NCI-H774 (cell line): ENCODE measurements at regions not wholly inside any gene's neighbourhood (a gene's known extent, or its start where the extent isn't known, plus 50 kb on each side); places are given as distances from the start of the nearest gene placed in this dataset.
"Not testable (repeated sequence)": the region's sequence is repeated elsewhere in the genome, so short reads cannot be mapped to it uniquely, and the experiment has no call there.

ENCODE experiments used
- DNase-seq: peaks from one replicate; lab custom pipeline; 2025; lab: John Stamatoyannopoulos, UW

- no peak for DNase-seq
These were observed 701.0 kb downstream of the NR2F1-AS1 start for GRCh38 chr5:92879806-92880543.

GRCh38 chr5:92874790-92875189, 706.2 kb downstream of the NR2F1-AS1 start:
- DNase-seq, result no peak

GRCh38 chr5:92868442-92868841, 712.6 kb downstream of the NR2F1-AS1 start:
- DNase-seq, result no peak

GRCh38 chr5:92864591-92864990, 716.4 kb downstream of the NR2F1-AS1 start:
- DNase-seq, result no peak

- DNase-seq, result no peak
These were observed 717.4 kb downstream of the NR2F1-AS1 start for GRCh38 chr5:92863666-92864065.

GRCh38 chr5:92861531-92862285, 719.3 kb downstream of the NR2F1-AS1 start:
- no peak for DNase-seq

- no peak for DNase-seq
These were observed 721.0 kb downstream of the NR2F1-AS1 start for GRCh38 chr5:92860061-92860460.

GRCh38 chr5:92852219-92852618, 728.8 kb downstream of the NR2F1-AS1 start:
- DNase-seq, result no peak

GRCh38 chr5:92850886-92851285, 730.1 kb downstream of the NR2F1-AS1 start:
- no peak for DNase-seq

- DNase-seq, result no peak
These were observed 731.3 kb downstream of the NR2F1-AS1 start for GRCh38 chr5:92849756-92850155.

GRCh38 chr5:92841604-92842155, 739.3 kb downstream of the NR2F1-AS1 start:
- DNase-seq, result no peak

GRCh38 chr5:92838253-92838652, 742.8 kb downstream of the NR2F1-AS1 start:
- no peak for DNase-seq

GRCh38 chr5:92836855-92837755, 743.9 kb downstream of the NR2F1-AS1 start:
- DNase-seq, result no peak

- no peak for DNase-seq
These were observed 745.3 kb downstream of the NR2F1-AS1 start for GRCh38 chr5:92835712-92836111.

- DNase-seq, result not testable (repeated sequence)
These were observed 757.5 kb downstream of the NR2F1-AS1 start for GRCh38 chr5:92823551-92823950.

- no peak for DNase-seq
These were observed 758.8 kb downstream of the NR2F1-AS1 start for GRCh38 chr5:92822183-92822582.

- DNase-seq, result no peak
These were observed 771.1 kb downstream of the NR2F1-AS1 start for GRCh38 chr5:92809855-92810465.

- no peak for DNase-seq
These were observed 772.5 kb downstream of the NR2F1-AS1 start for GRCh38 chr5:92808474-92808873.

GRCh38 chr5:92807085-92807484, 773.9 kb downstream of the NR2F1-AS1 start:
- no peak for DNase-seq

GRCh38 chr5:92805446-92805845, 775.6 kb downstream of the NR2F1-AS1 start:
- DNase-seq, result no peak

- DNase-seq, result peak; percentile 46
These were observed 779.1 kb downstream of the NR2F1-AS1 start for GRCh38 chr5:92801911-92802310.

GRCh38 chr5:92800365-92800764, 780.7 kb downstream of the NR2F1-AS1 start:
- DNase-seq, result no peak
